ENCODE measurements at regions not wholly inside any gene's neighbourhood (a gene's known extent, or its start where the extent isn't known, plus 50 kb on each side); places are given as distances from the start of the nearest gene placed in this dataset.
"Not testable (repeated sequence)": the region's sequence is repeated elsewhere in the genome, so short reads cannot be mapped to it uniquely, and the experiment has no call there.

GRCh38 chr2:87315183-87315902 is 293.7 kb upstream of the PLGLB1 start:
- not testable (repeated sequence) for DNase-seq

DNA sequence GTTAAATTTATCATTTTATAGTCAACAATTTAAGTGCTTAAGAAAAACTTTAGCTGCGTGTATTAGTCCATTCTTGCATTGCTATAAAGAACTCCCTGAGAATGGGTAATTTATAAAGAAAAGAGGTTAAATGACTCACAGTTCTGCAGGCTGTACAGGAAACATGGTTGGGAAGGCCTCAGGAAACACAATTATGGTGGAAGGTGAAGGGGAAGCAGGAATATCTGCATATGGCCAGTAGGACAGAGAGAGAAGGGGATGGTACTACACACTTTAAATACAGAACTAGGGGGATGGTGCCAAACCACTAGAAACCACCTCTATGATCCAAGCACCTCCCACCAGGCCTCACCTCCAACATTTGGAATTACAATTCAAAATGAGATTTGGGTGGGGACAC is 295.5 kb upstream of the PLGLB1 start:
- not testable (repeated sequence) for DNase-seq

DNA sequence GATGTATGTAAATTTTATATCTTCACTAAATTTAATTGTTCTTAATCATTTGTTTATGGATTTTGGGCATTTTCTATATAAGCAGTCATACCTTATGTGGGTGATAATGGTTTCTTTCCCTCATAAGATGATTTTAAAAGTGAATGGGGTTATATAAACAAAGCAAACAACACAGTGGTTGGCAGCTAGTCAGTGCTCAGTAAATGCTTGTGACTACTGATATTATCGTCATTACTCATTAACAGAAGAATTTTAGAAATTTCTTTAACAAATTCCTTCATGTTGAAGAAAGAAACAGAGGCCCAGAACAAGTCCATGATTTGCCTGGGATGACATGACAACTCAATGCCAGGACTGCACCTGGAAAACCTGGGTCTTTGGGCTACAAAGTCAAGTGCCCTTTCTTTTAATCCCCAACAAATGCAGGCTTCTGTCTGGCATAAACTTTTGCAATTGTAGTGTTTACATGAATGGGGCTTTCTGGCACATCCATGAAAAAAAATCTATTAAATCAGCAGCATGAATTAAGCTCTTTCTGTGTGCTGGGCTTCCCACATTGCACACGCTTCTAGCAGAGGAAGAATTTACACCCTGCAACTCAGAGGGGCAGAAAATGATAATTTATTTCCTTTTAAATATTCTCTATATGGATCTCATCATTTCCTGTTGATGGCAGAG is 297.3 kb upstream of the PLGLB1 start:
- peak in 1 of 3 donors; percentile 56 for DNase-seq

GRCh38 chr2:87319705-87320104 is 298.1 kb upstream of the PLGLB1 start:
- not testable (repeated sequence) for DNase-seq

DNA sequence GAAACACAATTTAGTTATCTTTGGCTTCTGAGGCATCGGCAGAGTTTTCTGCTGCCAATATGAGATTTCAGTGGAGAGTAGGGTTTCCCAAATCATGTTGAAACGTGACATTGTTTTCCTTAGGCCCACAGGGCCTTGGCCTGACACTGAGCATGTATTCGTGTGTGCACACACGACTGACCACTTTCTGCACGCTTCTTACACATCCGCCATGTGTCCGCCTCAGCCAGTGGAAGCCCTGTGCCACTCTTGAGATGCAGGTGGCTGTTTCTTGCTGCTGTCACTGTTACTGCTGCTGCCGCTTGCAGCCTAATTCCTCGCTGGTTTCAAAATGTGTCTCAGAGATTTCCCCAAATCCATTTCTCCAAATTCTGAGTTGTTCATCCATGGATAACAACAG is 299.6 kb upstream of the PLGLB1 start:
- not testable (repeated sequence) for DNase-seq

DNA sequence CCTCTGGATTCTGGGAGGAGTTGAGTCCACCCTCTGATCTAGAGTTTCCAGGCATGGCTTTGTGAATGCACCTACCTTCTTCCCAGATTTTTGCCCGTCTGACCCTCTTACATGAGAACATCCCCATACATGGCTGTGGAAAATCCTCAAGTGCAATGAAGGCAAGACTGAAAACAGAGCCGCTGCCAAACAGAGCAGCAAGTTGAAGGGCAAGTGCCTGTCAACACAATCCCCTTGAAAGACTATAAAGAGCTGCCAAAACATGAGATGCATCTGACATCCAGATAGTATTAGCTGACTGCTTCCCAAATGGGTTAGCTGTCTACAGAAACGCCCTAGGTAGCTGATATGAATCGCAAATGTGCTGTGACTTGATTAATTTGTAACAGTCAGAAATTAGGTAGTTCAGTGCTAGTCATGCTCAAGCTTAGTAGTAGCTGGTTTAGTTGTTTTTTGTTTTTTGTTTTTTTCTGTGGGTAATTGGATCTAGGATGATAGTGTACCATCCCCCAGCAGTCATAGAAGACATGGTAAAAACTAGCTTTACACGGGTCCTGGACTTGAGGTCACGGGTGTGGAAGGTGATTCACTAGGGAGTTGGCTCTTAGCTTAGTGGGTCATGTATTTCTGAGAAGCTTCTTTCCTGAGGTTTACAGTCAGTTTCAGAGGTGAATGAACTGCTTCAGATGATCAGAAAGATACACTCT is 302.8 kb upstream of the PLGLB1 start:
- DNase-seq: not testable (repeated sequence)

DNA sequence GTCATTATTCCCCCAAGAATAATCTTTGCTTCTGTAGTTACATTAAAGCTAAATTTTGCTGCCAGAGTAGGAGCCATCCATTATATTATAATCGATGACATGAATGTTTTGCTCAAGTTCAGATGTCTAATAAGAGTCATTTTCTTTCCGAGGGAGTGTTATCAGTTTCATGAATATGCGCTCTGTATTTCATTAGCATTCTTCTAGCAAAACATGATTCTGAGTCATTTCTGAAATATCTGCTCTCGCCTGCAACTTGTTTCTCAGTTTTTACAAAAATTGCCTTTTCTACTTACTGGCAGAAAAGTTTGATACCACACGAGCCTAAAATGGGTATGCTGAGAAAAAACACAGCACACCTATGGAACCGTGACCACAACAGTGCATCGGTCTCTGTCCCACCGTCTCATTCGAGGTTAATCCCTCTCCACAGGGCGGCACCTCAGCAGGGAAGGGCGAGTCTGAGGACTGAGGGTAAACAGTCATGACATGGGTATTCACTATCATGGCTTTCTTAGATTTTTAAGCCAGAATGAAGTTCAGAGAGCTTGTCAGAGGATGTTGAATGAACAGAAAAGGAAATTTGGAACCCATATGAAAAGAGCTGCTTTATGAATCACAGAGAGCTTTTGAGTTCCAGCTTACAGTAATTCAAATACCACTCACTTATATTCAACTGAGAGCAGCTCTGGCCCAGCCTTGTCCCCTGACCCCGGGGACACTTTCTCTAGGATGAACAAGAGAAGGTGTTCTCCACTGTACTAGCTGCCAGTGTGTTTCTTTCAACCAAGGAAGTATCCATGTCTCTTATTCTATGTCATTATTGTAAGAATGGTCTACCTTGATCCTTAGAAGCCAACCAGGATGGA is 303.6 kb upstream of the PLGLB1 start:
- not testable (repeated sequence) for DNase-seq

GRCh38 chr2:87325911-87326294 is 304.3 kb upstream of the PLGLB1 start:
- not testable (repeated sequence) for DNase-seq

- DNase-seq: not testable (repeated sequence)
Measured at GRCh38 chr2:87326754-87327153, 305.1 kb upstream of the PLGLB1 start.

DNA sequence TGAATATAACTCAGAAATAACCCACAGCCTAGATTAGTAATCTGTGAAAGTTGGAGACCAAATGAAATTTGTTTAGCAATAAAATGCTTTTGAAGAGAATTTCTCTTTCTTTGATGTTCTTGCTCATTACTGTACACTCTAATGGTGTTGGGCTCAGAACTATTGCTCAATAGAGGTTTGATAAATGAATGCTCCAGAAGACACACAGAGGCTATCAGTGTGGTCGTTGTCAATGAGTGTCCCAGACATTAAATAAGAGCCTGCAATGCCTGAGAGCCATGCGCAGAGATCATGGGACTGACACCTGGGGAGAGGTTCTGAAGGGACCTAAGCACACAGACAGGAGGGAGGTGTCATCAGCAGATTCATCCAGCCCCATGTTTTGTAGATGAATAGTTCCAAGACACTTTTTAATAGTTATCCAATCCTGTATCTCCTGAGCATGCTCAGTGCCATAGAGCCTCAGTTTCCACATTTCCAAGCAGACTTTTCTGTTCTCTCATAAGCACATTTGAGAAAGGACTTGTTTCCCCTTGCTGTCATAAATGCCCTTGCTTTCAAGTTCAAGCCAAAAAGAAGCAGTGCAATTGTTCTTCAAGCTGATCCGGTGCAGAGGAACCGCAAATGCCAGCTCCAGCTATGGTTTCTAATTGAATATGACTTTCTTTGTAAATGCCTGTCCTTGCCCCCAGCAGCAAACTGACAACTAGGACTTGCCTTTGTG is 306.2 kb upstream of the PLGLB1 start:
- not testable (repeated sequence) for DNase-seq

DNA sequence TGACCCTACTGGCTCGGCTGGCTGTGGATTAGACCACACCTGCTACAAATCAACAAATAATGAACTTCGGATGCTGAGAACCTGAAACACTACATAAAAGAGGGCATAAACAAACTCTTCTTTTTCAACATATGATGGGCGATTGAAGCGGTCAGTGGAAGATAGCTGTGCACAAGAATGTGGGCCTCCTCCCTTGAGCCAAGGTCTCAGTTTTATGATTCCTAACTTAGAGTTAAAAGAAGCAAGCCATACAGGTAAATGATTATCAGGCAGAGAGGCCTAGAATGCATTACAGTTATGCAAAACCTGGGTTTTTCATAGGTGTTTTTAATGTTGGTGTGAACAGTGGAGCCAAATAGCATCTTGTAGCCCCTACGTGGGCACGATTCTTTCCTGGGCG is 307.9 kb upstream of the PLGLB1 start:
- not testable (repeated sequence) for DNase-seq

GRCh38 chr2:87330486-87330885 is 308.8 kb upstream of the PLGLB1 start:
- not testable (repeated sequence) for DNase-seq

DNA sequence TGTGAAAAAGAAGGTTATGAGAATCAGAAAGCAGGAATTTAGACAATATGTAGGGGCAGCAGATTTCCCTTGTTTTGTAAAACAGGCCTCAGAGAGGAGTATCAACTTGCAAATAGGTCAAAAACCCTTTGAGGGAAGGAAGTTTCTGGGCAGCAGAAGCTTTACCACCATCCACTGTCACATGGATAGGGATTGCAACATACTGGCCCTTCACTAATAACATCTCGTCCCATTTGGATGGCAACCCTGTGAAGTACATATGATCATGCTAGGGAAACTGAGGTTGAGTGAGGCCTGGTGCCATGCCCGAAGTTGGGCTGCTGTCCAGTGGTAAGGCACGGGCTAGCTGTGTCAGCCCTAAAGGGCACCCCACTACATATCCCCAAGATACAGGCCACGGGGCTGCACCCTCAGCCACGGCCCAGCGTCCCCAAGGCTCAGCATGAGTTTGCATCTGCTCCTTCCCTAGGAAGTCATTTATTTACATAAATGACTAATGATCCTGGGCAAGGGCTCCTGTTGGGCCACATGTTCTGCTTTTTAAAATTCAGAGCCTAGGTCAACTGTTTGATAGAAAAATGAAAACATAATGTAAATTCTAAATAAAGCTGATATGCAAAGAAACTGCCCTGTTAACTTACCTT is 310.4 kb upstream of the PLGLB1 start:
- not testable (repeated sequence) for DNase-seq

DNA sequence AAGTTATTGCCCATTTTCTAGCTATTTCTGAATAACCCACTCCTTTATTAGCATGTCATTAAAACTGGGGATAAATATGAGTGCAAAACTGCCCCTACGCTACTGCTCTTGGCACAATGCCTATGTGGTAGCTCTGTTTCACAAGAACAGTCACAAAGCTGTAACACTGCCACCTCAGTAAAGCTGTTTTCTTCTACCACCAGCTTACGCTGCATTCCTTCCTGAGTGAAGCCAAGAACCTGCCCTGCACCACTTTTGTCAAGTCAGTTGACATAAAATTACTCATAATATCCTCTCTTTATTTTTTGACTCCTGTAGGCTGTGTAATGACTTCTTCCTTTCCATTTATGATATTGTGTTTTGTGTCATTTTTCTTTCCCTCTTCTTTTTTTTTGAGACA is 313.2 kb upstream of the PLGLB1 start:
- DNase-seq: not testable (repeated sequence)

DNA sequence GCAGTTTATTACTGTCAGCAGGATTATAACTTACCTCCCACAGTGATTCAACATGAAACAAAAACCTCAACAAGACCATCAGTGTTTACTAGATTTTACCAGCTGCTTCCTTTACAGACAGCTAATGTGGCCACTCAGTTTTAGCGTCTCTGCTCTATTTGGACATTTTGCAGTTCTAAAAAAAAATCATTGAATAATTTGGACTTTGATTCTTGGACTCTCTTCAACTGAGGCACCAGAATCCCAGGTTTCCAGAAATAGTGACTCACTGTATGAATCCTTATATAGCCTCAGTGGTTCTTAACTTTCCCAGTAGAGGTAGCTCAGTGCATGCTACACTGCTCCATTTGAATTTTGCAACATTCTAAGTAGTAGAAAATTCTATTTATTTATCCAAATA is 317.4 kb upstream of the PLGLB1 start:
- DNase-seq: peak in 1 of 3 donors; percentile 36

GRCh38 chr2:87341601-87342014 is 320.0 kb upstream of the PLGLB1 start:
- DNase-seq: peak; percentile 28 to 67 (median 51)

DNA sequence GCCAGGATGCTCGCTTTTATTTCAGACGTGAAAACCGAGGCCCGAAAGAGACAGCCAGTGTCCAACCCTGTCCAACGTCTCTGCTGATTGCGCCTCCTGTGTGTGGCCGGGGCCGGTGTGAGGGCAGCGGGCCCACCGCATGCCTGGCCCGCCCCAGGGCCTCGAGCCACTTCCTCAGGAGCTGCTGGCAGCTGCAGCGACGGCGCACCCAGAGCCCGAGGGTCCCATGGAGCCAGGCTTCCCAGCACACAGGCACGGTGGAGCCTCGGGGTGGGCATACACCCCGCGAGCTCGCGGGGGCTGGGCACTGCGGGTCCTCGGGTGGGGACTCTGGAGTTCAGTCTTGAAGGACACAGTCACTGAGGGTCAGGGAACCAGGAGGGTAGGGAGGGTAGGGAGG is 320.5 kb upstream of the PLGLB1 start:
- not testable (repeated sequence) for DNase-seq

DNA sequence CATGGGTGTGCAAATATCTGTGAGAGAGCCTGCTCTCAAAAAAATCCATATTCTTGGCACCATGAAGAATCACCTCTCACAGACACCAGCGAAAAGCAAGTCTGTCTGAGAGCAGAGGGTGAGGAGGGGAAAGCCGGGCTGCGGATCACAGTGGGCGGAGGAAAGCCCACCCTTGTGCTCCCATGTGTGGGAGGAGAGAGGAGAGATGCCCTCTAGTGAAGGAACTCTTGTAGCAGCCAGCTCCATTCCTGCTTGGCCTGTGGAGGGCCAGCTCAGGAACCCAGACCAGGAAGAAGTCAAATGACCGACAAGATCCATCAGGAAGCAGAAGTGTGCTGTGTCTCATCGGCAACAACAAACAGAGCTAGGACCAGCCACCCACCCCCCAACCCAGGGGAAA is 321.7 kb upstream of the PLGLB1 start:
- not testable (repeated sequence) for DNase-seq

GRCh38 chr2:87345283-87345682 is 323.6 kb upstream of the PLGLB1 start:
- DNase-seq: not testable (repeated sequence)

DNA sequence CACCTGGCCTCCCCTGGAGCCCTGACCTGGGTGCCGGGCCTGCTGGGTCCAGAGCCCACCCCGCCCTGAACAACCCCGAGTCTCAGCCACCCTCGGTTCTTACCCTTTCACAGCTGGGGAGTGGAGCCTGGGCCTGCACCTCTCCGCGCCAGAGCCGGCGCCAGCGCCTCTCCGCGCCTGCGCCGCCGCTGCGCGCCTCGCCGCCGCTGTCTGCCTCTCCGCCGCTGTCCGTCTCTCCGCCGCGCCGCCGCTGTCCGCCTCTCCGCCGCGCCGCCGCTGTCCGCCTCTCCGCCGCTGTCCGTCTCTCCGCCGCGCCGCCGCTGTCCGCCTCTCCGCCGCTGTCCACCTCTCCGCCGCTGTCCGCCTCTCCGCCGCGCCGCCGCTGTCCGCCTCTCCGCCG is 326.9 kb upstream of the PLGLB1 start:
- not testable (repeated sequence) for DNase-seq
